ENCODE measurements at regions not wholly inside any gene's neighbourhood (a gene's known extent, or its start where the extent isn't known, plus 50 kb on each side); places are given as distances from the start of the nearest gene placed in this dataset.
"Not testable (repeated sequence)": the region's sequence is repeated elsewhere in the genome, so short reads cannot be mapped to it uniquely, and the experiment has no call there.

DNA sequence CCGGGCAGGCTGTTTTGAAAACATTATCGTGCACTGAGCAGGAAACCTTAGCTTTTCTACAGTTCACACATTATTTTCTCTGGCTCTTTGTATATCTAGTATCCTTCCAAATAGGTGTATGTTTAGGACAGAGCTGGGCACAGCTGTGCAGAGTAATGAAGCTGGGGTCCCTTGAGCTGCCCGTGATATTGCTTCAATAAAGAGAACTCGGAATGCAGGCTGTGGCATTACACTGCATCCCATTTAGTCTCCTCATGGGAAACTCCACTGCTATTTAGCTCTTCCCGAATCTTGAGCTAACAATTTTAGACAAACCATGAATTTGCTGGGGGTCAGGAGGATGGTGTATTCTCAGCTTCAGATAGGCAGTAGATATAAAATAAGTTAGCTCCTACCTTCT is 348.3 kb downstream of the ACTR3B start:
- no peaks in the 10 kb centered on the region for H3K9me2 ChIP-seq (ENCODE audit: insufficient read depth)
- no peak overlapping the region for H3K9ac ChIP-seq
- TF ChIP-seq EZH2 (IDR thresholded peaks at IDR 0.05; ENCODE audit: insufficient read depth, poor library complexity, severe bottlenecking), result no peak
- TF ChIP-seq EZH2phosphoT487 (IDR thresholded peaks at IDR 0.05; ENCODE audit: insufficient read depth, low read depth), result no peak
- no peak overlapping the region for H3K4me3 ChIP-seq
- H3K27me3 ChIP-seq (replicated peaks; ENCODE audit: insufficient read depth), result no peaks in the 10 kb centered on the region
- H3K79me2 ChIP-seq (ENCODE audit: insufficient read depth), result no peaks in the 10 kb centered on the region
- no peaks in the 10 kb centered on the region for H3F3A ChIP-seq (ENCODE audit: insufficient read depth)
- no peaks in the 10 kb centered on the region for H3K36me3 ChIP-seq (ENCODE audit: low read depth)
- in situ Hi-C loops (cut with MboI), result no loop called here
- no peak for DNase-seq
- H3K4me1 ChIP-seq (ENCODE audit: insufficient read depth), result no peaks in the 10 kb centered on the region
- H2AFZ ChIP-seq, result no peak overlapping the region
- WGBS, 2 experiments (ENCODE audit: low coverage in 1 of 2, low lambda C conversion rate in 2 of 2, missing lambda C conversion rate in 2 of 2), result 7 to 9% methylated on average over 5 of the region's 5 CpGs
- H4K20me1 ChIP-seq (ENCODE audit: insufficient read depth), result no peaks in the 10 kb centered on the region
- H3K9me3 ChIP-seq (ENCODE audit: low read depth), result no peaks in the 10 kb centered on the region
- no peak overlapping the region for H3K27ac ChIP-seq
- H3K4me2 ChIP-seq (ENCODE audit: unreplicated experiment), result no peak overlapping the region

DNA sequence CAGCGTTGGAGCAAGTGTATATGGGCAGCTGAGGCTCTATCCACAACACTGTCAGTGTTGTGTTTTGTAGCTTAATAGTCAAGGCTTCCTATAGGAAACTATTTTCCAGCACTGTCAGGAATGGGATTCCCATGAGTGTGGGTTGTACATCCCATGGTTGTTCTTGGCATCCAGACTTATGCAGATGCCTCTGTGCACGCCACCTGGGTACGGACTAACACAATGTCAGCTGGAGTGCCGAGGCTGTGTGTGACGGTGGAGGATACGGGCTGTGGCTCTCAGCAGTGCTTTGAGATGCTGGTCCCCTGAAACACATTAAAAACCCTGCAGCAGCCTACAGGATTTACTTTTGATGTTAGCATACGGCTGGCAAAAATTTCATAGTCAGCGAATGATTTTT is 350.0 kb downstream of the ACTR3B start:
- no peak for DNase-seq
- no peaks in the 10 kb centered on the region for H3K27me3 ChIP-seq (replicated peaks; ENCODE audit: insufficient read depth)
- H3K27ac ChIP-seq, result no peak overlapping the region
- H3K9me3 ChIP-seq (ENCODE audit: low read depth), result no peaks in the 10 kb centered on the region
- H3K4me1 ChIP-seq (ENCODE audit: insufficient read depth), result no peaks in the 10 kb centered on the region
- no peaks in the 10 kb centered on the region for H3K79me2 ChIP-seq (ENCODE audit: insufficient read depth)
- no peak overlapping the region for H3K4me2 ChIP-seq (ENCODE audit: unreplicated experiment)
- TF ChIP-seq EZH2phosphoT487 (IDR thresholded peaks at IDR 0.05; ENCODE audit: insufficient read depth, low read depth) (no peak), EZH2 (IDR thresholded peaks at IDR 0.05; ENCODE audit: insufficient read depth, poor library complexity, severe bottlenecking) (no peak)
- no peak overlapping the region for H3K9ac ChIP-seq
- in situ Hi-C loops (cut with MboI), result no loop called here
- WGBS, 2 experiments (ENCODE audit: low coverage in 1 of 2, low lambda C conversion rate in 2 of 2, missing lambda C conversion rate in 2 of 2), result 46 to 49% methylated on average over 8 of the region's 8 CpGs
- no peaks in the 10 kb centered on the region for H3K9me2 ChIP-seq (ENCODE audit: insufficient read depth)
- H4K20me1 ChIP-seq (ENCODE audit: insufficient read depth), result no peaks in the 10 kb centered on the region
- H2AFZ ChIP-seq, result no peak overlapping the region
- H3K4me3 ChIP-seq, result no peak overlapping the region
- no peaks in the 10 kb centered on the region for H3K36me3 ChIP-seq (ENCODE audit: low read depth)
- H3F3A ChIP-seq (ENCODE audit: insufficient read depth), result no peaks in the 10 kb centered on the region

- no peak overlapping the region for H2AFZ ChIP-seq
- WGBS, 2 experiments (ENCODE audit: low coverage in 1 of 2, low lambda C conversion rate in 2 of 2, missing lambda C conversion rate in 2 of 2), result 24 to 31% methylated on average over 5 of the region's 5 CpGs
- no peak overlapping the region for H3K4me3 ChIP-seq
- no peaks in the 10 kb centered on the region for H3K27me3 ChIP-seq (replicated peaks; ENCODE audit: insufficient read depth)
- no peaks in the 10 kb centered on the region for H3K9me3 ChIP-seq (ENCODE audit: low read depth)
- H4K20me1 ChIP-seq (ENCODE audit: insufficient read depth), result no peaks in the 10 kb centered on the region
- no peaks in the 10 kb centered on the region for H3K79me2 ChIP-seq (ENCODE audit: insufficient read depth)
- no peaks in the 10 kb centered on the region for H3K9me2 ChIP-seq (ENCODE audit: insufficient read depth)
- in situ Hi-C loops (cut with MboI), result no loop called here
- TF ChIP-seq EZH2phosphoT487 (IDR thresholded peaks at IDR 0.05; ENCODE audit: insufficient read depth, low read depth), result no peak
- TF ChIP-seq EZH2 (IDR thresholded peaks at IDR 0.05; ENCODE audit: insufficient read depth, poor library complexity, severe bottlenecking), result no peak
- no peak overlapping the region for H3K27ac ChIP-seq
- no peak overlapping the region for H3K9ac ChIP-seq
- no peaks in the 10 kb centered on the region for H3K36me3 ChIP-seq (ENCODE audit: low read depth)
- H3K4me1 ChIP-seq (ENCODE audit: insufficient read depth), result no peaks in the 10 kb centered on the region
- no peak for DNase-seq
- no peak overlapping the region for H3K4me2 ChIP-seq (ENCODE audit: unreplicated experiment)
- no peaks in the 10 kb centered on the region for H3F3A ChIP-seq (ENCODE audit: insufficient read depth)
These were observed 351.1 kb downstream of the ACTR3B start for GRCh38 chr7:153110606-153111005.

DNA sequence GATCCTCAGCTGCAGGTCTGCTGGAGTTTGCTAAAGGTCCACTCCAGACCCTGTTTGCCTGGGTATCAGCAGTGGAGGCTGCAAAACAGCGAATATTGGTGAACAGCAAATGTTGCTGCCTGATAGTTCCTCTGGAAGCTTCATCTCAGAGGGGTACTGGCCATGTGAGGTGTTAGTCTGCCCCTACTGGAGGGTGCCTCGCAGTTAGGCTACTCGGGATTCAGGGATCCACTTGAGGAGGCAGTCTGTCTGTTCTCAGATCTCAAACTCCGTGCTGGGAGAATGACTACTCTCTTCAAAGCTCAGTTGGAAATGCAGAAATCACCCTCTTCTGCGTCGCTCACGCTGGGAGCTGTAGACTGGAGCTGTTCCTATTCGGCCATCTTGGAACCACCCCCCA is 362.7 kb downstream of the ACTR3B start:
- H3K36me3 ChIP-seq (ENCODE audit: low read depth); H3K79me2 ChIP-seq (ENCODE audit: insufficient read depth); H3K4me1 ChIP-seq (ENCODE audit: insufficient read depth); H3F3A ChIP-seq (ENCODE audit: insufficient read depth); H3K4me2 ChIP-seq (ENCODE audit: unreplicated experiment); H3K9ac ChIP-seq; H3K9me3 ChIP-seq (ENCODE audit: low read depth); DNase-seq; in situ Hi-C loops (cut with MboI); H3K4me3 ChIP-seq; H3K27me3 ChIP-seq (replicated peaks; ENCODE audit: insufficient read depth); H3K27ac ChIP-seq; H4K20me1 ChIP-seq (ENCODE audit: insufficient read depth); H2AFZ ChIP-seq; H3K9me2 ChIP-seq (ENCODE audit: insufficient read depth): not testable (repeated sequence)
- 18 to 24% methylated on average over 8 of the region's 8 CpGs for WGBS, 2 experiments (ENCODE audit: low coverage in 1 of 2, low lambda C conversion rate in 2 of 2, missing lambda C conversion rate in 2 of 2)

DNA sequence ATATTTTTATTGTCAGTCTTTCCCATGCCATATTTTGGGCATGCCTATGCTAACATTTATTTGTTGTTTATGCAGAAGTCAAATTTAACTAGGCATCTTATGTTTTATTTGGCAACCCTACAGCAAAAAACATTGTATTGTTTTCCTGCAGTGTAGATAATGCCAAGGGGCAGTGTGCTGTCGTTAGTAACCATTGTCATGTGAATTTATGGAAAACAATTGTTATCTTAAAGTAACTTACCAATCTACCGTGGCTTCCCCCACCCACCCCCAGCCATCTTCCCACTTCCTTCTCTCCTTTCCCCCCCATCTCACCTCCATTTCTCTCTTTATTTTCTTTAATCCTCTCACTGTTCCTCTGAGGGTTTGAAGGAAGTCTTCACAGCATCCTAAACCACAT is 370.5 kb downstream of the ACTR3B start:
- H3K79me2 ChIP-seq (ENCODE audit: insufficient read depth), result no peaks in the 10 kb centered on the region
- 0 to 6% methylated on average over 1 to 2 of the region's 2 CpGs for WGBS, 2 experiments (ENCODE audit: low coverage in 1 of 2, low lambda C conversion rate in 2 of 2, missing lambda C conversion rate in 2 of 2)
- H3K4me2 ChIP-seq (ENCODE audit: unreplicated experiment), result no peak overlapping the region
- DNase-seq, result no peak
- H3K27me3 ChIP-seq (replicated peaks; ENCODE audit: insufficient read depth), result no peaks in the 10 kb centered on the region
- H3K36me3 ChIP-seq (ENCODE audit: low read depth), result no peaks in the 10 kb centered on the region
- H2AFZ ChIP-seq, result no peak overlapping the region
- H3K27ac ChIP-seq, result no peak overlapping the region
- no peaks in the 10 kb centered on the region for H4K20me1 ChIP-seq (ENCODE audit: insufficient read depth)
- no peak overlapping the region for H3K9ac ChIP-seq
- H3K4me1 ChIP-seq (ENCODE audit: insufficient read depth), result no peaks in the 10 kb centered on the region
- in situ Hi-C loops (cut with MboI), result no loop called here
- no peak overlapping the region for H3K4me3 ChIP-seq
- TF ChIP-seq EZH2phosphoT487 (IDR thresholded peaks at IDR 0.05; ENCODE audit: insufficient read depth, low read depth) (no peak), EZH2 (IDR thresholded peaks at IDR 0.05; ENCODE audit: insufficient read depth, poor library complexity, severe bottlenecking) (no peak)
- no peaks in the 10 kb centered on the region for H3K9me3 ChIP-seq (ENCODE audit: low read depth)
- no peaks in the 10 kb centered on the region for H3K9me2 ChIP-seq (ENCODE audit: insufficient read depth)
- no peaks in the 10 kb centered on the region for H3F3A ChIP-seq (ENCODE audit: insufficient read depth)
